NCI-H1417 (cell line): ENCODE measurements at regions not wholly inside any gene's neighbourhood (a gene's known extent, or its start where the extent isn't known, plus 50 kb on each side); places are given as distances from the start of the nearest gene placed in this dataset.
A peak's percentile ranks its signal among the peaks of the same experiment; 100 is the strongest.

Experiments used
- DNase-seq, 3 experiments: peaks; one replicate each; lab custom pipeline; 2025; lab: John Stamatoyannopoulos, UW

DNA sequence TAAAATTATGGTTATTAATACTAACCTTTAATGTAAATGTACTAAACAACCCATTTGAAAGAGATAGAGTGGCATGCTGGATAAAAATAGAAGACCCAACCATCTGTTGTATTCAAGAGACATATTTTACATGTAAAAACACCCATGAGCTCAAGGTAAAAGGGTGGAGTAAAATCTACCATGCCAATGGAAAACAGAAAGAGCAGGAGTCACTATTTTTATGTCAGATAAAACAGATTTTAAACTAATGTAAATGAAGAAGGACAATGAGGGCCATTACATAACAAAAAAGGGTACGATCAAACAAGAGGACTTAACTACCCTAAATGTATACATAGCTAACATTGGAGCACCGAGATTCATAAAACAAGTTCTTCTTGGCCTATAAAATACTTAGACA is 66.3 kb downstream of the ITM2A start:
- no peak for DNase-seq

DNA sequence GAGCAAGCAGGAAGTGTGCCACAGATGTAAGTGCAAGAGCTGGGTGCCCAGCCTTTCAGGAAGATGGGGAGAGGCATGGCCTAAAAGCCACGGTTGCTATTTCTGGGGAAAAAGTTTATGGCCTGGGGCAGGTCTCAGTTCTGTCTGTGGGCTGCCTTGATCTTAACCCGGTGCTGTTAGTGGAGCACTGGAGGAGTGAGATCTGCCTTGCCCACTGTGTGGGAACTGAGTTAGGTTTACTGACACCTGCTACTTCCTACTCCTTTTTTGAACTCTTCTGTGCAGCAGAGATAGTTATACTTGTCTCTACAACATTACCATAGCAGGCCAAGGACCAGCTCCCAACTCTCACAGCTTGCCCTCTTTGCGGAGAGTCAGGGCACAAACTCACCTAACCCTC is 76.5 kb downstream of the ITM2A start:
- no peak for DNase-seq

DNA sequence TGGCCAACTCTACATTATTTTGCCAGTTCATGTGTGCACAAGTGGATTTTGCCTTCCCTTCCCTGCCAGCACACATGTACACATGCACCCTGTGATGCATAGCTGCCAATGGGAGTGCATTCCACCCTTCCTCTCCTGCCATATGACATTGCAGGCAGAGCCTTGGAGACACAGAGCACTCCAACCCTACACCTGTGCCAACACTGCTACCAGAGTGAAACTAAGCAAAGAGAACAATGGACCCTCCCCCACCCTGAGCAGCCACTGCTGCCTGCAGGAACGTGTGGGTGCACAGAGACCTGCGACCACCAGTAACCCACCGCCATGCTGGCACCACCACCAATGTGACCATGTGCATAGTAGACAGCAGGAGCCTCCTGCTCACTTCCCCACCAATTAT is 78.4 kb downstream of the ITM2A start:
- no peak for DNase-seq

DNA sequence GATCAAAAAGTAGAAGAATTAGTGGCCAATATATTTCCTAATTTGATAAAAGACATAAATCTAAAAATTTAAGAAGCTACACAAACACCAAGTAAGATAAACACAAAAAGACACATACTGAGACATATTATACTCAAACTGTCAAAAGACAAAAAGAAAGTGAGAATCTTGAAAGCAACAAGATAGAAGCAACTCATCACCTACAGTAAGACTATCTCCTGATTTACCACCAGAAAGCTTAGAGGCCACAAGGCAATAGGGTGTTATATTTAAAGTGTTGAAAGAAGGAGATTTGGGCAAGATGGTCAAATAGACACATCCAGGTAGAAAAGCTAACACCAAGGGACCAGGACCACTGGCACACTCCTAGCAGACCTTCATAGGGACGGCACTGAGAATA is 79.4 kb downstream of the ITM2A start:
- no peak for DNase-seq

DNA sequence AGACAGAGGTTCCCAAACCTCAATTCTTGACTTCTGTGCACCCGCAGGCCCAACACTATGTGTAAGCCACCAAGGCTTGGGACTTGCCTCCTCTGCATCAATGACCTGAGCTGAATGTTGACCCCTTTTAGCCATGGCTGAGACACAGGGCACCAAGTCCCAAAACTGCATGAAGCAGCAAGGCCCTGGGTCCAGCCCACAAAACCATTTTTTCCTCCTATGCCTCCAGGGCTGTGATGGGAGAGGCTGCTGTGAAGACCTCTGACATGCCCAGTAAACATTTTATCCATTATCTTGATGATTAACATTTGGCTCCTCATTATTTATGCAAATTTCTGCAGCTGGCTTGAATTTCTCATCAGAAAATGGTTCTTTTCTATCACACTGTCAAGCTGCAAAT is 85.4 kb downstream of the ITM2A start:
- DNase-seq = no peak

DNA sequence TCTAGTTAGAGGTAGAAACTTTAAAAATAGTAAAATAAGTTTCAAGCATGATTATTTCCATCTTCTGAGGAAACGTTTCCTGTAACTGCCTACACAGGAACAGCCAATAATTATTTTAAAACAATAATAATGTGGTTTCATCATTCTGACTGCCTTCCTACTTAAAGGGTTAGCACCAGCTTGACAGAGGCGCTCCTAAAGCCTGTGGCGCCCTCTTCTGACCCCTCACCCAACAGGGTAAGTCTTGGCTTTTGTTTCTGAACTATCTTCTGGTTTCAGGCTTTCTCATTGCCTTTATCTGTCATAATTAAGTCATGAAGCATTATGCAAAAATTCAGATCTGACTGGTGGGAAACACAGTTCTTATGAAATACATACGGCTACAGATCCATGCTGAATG is 96.7 kb downstream of the ITM2A start:
- DNase-seq = peak in 1 of 3 experiments; percentile 4

DNA sequence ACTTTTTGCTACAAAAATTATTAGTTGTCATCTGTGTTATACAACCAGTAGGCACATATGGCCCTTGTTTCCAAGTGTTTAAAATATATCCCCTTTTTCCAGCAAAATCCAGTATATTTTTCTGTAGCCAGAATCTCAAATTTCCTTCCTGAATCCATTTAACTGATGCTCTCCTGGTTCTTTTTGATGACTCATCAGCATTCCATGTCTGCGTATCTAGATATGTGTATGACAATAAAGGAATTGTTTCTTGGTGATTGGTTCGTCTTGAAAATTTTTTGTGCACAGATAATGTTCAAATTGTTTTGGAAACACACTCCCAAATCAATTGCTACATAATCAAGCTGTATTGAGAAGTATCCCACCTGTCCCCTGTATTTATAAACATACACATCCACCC is 98.3 kb downstream of the ITM2A start:
- DNase-seq = no peak

DNA sequence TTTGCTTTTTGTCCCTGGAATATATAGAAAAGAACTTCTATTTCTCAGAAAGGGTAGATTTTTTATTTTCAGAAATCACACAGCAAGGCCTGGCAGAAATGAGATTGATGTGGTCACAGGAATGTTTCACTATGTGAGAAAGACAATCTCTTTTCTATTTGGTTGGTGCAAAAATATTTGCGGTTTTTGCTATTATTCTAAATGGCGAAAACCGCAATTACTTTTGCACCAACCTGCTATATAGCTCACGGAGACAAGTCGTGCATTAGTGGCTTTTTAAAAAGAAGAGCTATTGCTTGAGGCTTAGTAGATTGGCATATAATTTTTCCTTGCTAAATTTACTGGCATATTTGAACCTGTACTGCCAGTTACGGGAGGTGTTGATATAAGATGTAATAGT is 100.4 kb downstream of the ITM2A start:
- peak in 1 of 3 experiments; percentile 15 for DNase-seq

DNA sequence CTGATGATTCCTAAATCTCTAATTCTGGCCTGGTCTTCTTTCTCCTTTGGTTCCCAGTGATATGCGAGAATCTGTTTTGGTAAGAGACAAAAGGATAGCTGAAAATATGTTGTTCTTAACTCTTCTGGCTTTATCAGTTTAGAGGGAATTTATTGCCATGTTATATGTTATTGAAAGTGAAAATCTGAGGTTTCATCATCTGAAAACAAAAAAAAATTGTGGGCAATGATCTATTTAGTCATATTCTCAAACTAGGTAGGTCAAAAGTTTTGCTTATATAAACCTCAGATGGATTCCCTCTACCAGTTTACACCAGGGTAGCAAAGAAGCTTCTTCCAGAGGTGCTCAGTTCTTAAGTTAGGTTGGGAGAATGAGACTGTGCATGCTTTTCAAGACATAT is 103.6 kb downstream of the ITM2A start:
- DNase-seq = no peak

DNA sequence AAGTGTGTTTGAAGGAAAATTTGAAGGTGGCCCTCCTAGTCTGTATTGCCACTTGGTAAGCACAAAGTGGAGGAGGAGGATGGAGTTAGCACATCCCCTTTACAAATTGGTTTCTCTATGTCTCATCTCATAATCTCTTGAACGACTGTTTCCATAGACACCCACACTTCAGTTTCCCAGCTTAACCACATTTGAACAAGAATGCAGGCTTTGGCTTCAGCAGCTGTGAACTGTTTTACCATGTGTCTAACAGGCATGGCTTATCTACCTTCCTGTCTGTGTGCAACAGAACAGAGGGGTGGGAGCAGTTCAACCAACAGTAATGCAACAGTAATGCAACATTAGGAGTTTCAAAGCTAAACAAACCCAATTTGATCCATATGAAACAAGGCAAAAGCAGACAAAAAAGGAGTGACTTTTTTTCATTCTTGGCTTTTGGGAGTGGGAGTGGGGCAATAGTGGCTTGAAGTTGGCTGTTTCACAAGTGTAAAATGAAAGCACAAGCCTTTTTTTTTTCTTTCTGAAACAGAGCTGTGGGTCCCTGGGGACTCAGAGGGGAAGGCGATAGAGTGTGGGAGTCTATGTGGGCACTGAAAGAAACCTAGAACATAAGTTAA is 108.0 kb downstream of the ITM2A start:
- DNase-seq = no peak

DNA sequence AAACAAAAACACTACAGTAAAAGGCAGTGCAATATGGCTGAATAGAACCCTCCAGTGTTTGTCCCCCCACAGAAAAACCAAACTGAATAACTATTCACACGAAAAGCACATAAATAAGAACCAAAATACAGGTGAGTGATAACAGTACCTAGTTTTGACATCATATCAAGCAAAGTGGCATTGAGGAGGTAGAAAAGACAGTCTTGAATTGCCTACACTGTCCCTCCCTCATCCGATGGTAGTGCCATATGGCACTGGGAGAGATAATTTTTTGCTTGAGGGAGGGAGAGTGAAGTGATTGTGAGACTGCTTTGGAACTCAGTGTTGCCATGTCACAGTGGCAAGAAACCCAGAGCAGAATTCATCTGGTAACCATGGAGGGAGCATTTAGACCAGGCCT is 99.2 kb downstream of the GPR174 start:
- no peak for DNase-seq

DNA sequence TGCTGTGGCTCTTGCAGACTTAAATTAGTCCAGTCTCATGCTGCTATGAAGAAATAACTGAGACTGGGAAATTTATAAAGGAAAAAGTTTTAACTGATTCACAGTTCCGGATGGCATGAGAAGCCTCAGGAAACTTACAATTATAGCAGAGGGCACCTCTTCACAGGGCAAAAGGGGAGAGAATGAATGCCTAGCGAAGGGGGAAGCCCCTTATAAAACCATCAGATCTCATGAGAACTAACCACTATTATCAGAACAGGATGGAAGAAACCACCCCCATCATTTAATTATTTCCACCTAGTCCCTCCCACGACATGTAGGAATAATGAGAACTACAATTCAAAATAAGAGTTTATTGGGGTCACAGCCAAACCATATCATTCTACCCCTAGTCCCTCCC is 91.4 kb downstream of the GPR174 start:
- no peak for DNase-seq

DNA sequence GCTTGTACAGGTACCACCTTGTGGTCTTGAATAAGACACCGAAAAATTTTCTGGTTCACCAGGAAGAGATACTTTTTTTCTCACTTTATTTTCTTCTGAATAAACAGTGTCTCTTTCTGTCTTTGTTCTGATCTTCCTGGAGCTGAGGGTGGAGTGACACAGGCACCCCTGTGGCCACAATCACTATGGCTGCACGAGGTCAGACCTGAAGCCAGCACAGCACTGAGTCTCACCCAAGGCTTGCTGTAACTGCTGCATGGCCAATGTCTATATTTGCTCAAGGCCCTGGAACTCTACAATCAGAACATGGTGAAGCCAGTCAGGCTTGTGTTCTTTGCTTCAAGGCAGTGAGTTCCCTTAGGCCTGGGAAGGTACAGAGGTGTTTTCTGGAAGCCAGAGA is 87.2 kb downstream of the GPR174 start:
- DNase-seq = no peak
